ENCODE measurements at regions not wholly inside any gene's neighbourhood (a gene's known extent, or its start where the extent isn't known, plus 50 kb on each side); places are given as distances from the start of the nearest gene placed in this dataset.

- no peak for DNase-seq (ENCODE audit: low read depth in 2 of 2)
Observed at GRCh38 chr4:180120068-180120467, 2123.1 kb upstream of the TENM3 start.

- DNase-seq (ENCODE audit: low read depth in 2 of 2) = no peak
Observed at GRCh38 chr4:180134091-180134866, 2108.9 kb upstream of the TENM3 start.

GRCh38 chr4:180141734-180142133, 2101.5 kb upstream of the TENM3 start:
- no peak for DNase-seq (ENCODE audit: low read depth in 2 of 2)

- no peak for DNase-seq (ENCODE audit: low read depth in 2 of 2)
Observed at GRCh38 chr4:180148737-180149136, 2094.5 kb upstream of the TENM3 start.

GRCh38 chr4:180150818-180151217, 2092.4 kb upstream of the TENM3 start:
- DNase-seq (ENCODE audit: low read depth in 2 of 2) = no peak

- no peak for DNase-seq (ENCODE audit: low read depth in 2 of 2)
Observed at GRCh38 chr4:180152831-180153230, 2090.4 kb upstream of the TENM3 start.

GRCh38 chr4:180153587-180153986, 2089.6 kb upstream of the TENM3 start:
- no peak for DNase-seq (ENCODE audit: low read depth in 2 of 2)

- no peak for DNase-seq (ENCODE audit: low read depth in 2 of 2)
Observed at GRCh38 chr4:180156684-180157083, 2086.5 kb upstream of the TENM3 start.

GRCh38 chr4:180160195-180160983, 2082.8 kb upstream of the TENM3 start:
- no peak for DNase-seq (ENCODE audit: low read depth in 2 of 2)

GRCh38 chr4:180164799-180165198, 2078.4 kb upstream of the TENM3 start:
- DNase-seq (ENCODE audit: low read depth in 2 of 2) = peak; percentile 36 to 43

- no peak for DNase-seq (ENCODE audit: low read depth in 2 of 2)
Observed at GRCh38 chr4:180169394-180169793, 2073.8 kb upstream of the TENM3 start.

GRCh38 chr4:180169966-180170365, 2073.2 kb upstream of the TENM3 start:
- no peak for DNase-seq (ENCODE audit: low read depth in 2 of 2)

GRCh38 chr4:180179146-180179545, 2064.1 kb upstream of the TENM3 start:
- no peak for DNase-seq (ENCODE audit: low read depth in 2 of 2)

- DNase-seq (ENCODE audit: low read depth in 2 of 2) = no peak
Observed at GRCh38 chr4:180189666-180190065, 2053.5 kb upstream of the TENM3 start.

GRCh38 chr4:180190382-180190781, 2052.8 kb upstream of the TENM3 start:
- no peak for DNase-seq (ENCODE audit: low read depth in 2 of 2)

- DNase-seq (ENCODE audit: low read depth in 2 of 2) = no peak
Observed at GRCh38 chr4:180197471-180197870, 2045.7 kb upstream of the TENM3 start.

- no peak for DNase-seq (ENCODE audit: low read depth in 2 of 2)
Observed at GRCh38 chr4:180203349-180203748, 2039.9 kb upstream of the TENM3 start.

- DNase-seq (ENCODE audit: low read depth in 2 of 2) = no peak
Observed at GRCh38 chr4:180205276-180205675, 2037.9 kb upstream of the TENM3 start.

- no peak for DNase-seq (ENCODE audit: low read depth in 2 of 2)
Observed at GRCh38 chr4:180207921-180208320, 2035.3 kb upstream of the TENM3 start.

GRCh38 chr4:180217070-180217469, 2026.1 kb upstream of the TENM3 start:
- no peak for DNase-seq (ENCODE audit: low read depth in 2 of 2)

- DNase-seq (ENCODE audit: low read depth in 2 of 2) = no peak
Observed at GRCh38 chr4:180219080-180219479, 2024.1 kb upstream of the TENM3 start.

- DNase-seq (ENCODE audit: low read depth in 2 of 2) = no peak
Observed at GRCh38 chr4:180225977-180226376, 2017.2 kb upstream of the TENM3 start.

- no peak for DNase-seq (ENCODE audit: low read depth in 2 of 2)
Observed at GRCh38 chr4:180234730-180235129, 2008.5 kb upstream of the TENM3 start.
